ENCODE measurements at regions not wholly inside any gene's neighbourhood (a gene's known extent, or its start where the extent isn't known, plus 50 kb on each side); places are given as distances from the start of the nearest gene placed in this dataset.

DNA sequence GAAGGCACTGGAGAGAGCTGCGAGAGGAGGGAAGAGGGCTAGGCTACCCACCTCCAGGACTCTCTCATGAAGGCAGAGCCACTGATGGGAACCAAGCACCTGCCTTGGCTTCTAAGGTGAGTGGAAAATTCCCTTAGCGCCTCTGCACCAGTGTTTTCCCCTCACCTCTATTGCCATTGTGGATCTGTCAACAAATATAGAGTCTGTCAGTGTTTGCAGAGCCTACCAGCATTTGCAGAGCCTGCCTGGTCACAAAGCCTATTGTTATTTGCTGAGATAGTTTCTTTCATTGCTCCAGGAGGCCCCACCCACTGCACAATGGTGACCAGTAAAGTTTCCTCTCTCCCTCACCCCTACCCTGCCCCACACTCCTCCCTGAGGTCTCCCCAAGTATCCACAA lies 141.9 kb downstream of the MRPL14 start:
- Histone ChIP-seq H3K4me3 (no peak overlapping the region), H3K4me1 (ENCODE audit: control insufficient read depth in 5 of 5, insufficient read depth in 5 of 5, low read length in 5 of 5) (peaks cover 0 to 28% (median 11%) of the 10 kb centered on the region in 5 donors), H3K27ac (ENCODE audit: low read depth in 1 of 2, low read length in 1 of 2) (no peak overlapping the region), H3K27me3 (ENCODE audit: control insufficient read depth in 3 of 3, insufficient read depth in 3 of 3, low read length in 2 of 3) (no peaks in the 10 kb centered on the region), H3K9me3 (ENCODE audit: control insufficient read depth in 4 of 4, insufficient read depth in 3 of 4, low read length in 3 of 4) (peaks cover 0 to 2% (median 0%) of the 10 kb centered on the region in 4 donors), H3K9ac (ENCODE audit: insufficient read depth in 1 of 2, low read length in 2 of 2) (peak overlapping the region in 1 of 2 donors; percentile 34), H3K36me3 (ENCODE audit: control insufficient read depth in 4 of 4, insufficient read depth in 4 of 4, low read length in 4 of 4) (no peaks in the 10 kb centered on the region)
- DNase-seq (no peak), ATAC-seq (ENCODE audit: insufficient read depth, low FRiP score) (no peak)
- TF ChIP-seq, protein P1, sequence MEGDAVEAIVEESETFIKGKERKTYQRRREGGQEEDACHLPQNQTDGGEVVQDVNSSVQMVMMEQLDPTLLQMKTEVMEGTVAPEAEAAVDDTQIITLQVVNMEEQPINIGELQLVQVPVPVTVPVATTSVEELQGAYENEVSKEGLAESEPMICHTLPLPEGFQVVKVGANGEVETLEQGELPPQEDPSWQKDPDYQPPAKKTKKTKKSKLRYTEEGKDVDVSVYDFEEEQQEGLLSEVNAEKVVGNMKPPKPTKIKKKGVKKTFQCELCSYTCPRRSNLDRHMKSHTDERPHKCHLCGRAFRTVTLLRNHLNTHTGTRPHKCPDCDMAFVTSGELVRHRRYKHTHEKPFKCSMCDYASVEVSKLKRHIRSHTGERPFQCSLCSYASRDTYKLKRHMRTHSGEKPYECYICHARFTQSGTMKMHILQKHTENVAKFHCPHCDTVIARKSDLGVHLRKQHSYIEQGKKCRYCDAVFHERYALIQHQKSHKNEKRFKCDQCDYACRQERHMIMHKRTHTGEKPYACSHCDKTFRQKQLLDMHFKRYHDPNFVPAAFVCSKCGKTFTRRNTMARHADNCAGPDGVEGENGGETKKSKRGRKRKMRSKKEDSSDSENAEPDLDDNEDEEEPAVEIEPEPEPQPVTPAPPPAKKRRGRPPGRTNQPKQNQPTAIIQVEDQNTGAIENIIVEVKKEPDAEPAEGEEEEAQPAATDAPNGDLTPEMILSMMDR (IDR thresholded peaks at IDR 0.05; ENCODE audit: control extremely low read depth, extremely low read depth), result no peak
- WGBS, 2 donors, result 94 to 95% methylated on average over 2 of the region's 2 CpGs

DNA sequence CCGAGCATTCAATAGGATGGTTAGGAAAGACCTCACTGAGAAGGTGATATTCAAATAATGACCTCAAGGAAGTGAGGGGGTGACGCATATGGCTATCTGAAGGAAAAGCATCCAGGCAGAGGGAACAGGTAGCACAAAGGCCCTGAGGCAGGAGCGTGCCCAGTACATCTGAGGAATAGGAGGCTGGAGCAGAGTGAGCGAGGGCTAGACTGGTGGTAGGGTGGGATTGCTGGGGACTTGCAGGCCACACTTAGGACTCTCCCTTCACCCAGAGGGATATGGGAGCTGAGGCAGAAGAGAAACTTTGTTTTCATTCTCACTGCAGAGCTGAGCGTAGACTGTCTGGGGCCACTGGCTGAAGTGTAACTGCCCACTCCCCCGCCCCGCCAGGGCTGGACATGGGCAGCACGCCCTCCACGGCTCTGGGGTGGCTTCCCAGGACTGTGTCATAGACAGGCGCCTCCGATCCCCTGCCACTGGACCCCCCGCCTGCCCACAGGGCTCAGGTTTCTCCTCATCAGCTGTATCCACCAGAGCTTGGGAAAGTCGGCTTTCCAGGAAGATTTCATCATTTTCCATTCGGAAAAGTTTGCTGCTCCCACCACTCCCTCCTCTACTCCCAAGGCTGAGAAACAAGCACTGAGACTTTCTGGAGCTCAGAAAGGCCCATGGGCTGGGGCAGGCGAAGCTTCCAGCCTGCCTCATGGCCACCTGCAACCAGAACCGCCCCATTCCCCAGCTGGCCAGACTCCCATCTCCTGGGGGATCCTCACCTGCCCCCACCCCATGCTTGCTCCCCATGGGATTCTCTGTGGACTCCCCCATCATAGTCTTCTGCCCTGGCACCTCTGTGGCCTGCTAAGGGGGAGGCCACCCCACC lies 142.6 kb downstream of the MRPL14 start:
- peak; percentile 69 to 89 (median 80) for DNase-seq
- WGBS, 2 donors, result 85 to 91% methylated on average over 16 of the region's 16 CpGs

DNA sequence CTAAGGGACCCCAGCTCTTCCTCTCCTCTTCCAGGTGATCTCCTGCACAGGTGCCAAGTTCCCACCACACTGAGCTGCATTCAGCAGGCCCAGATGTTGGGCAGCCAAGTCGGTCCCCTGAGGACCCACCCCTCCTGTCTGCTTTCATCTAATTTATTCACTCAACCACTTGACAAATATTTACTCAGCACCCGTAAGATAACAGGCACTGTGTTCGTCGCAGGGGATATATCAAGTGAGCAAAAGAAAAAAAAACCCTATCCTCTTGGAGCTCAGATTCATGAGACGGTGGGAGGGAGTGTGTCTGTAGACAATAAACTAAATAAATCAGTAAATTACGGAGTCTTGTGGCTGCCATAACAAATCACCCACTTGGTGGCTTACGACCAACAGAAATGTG lies 143.6 kb downstream of the MRPL14 start:
- Histone ChIP-seq H3K27me3 (ENCODE audit: control insufficient read depth in 3 of 3, insufficient read depth in 3 of 3, low read length in 2 of 3) (no peaks in the 10 kb centered on the region), H3K27ac (ENCODE audit: low read depth in 1 of 2, low read length in 1 of 2) (no peak overlapping the region), H3K9me3 (ENCODE audit: control insufficient read depth in 4 of 4, insufficient read depth in 3 of 4, low read length in 3 of 4) (peaks cover 0 to 2% (median 0%) of the 10 kb centered on the region in 4 donors), H3K4me3 (no peak overlapping the region), H3K9ac (ENCODE audit: insufficient read depth in 1 of 2, low read length in 2 of 2) (no peak overlapping the region), H3K36me3 (ENCODE audit: control insufficient read depth in 4 of 4, insufficient read depth in 4 of 4, low read length in 4 of 4) (no peaks in the 10 kb centered on the region), H3K4me1 (ENCODE audit: control insufficient read depth in 5 of 5, insufficient read depth in 5 of 5, low read length in 5 of 5) (peaks cover 0 to 16% (median 11%) of the 10 kb centered on the region in 5 donors)
- WGBS, 2 donors, result 70 to 80% methylated on average over 7 of the region's 7 CpGs
- TF ChIP-seq, protein P1 (IDR thresholded peaks at IDR 0.05; ENCODE audit: control extremely low read depth, extremely low read depth), result no peak
- ATAC-seq (ENCODE audit: insufficient read depth, low FRiP score), result no peak
- peak in 1 of 3 donors; percentile 9 for DNase-seq

More for the DNA sequence above, 142.6 kb downstream of the MRPL14 start:
- no peak overlapping the region for H3K27ac ChIP-seq (ENCODE audit: low read depth in 1 of 2, low read length in 1 of 2)
- H3K4me3 ChIP-seq, result no peak overlapping the region
- H3K36me3 ChIP-seq (ENCODE audit: control insufficient read depth in 4 of 4, insufficient read depth in 4 of 4, low read length in 4 of 4), result no peaks in the 10 kb centered on the region
- no peaks in the 10 kb centered on the region for H3K27me3 ChIP-seq (ENCODE audit: control insufficient read depth in 3 of 3, insufficient read depth in 3 of 3, low read length in 2 of 3)
- peak overlapping the region in 1 of 2 donors; percentile 34 for H3K9ac ChIP-seq (ENCODE audit: insufficient read depth in 1 of 2, low read length in 2 of 2)
- ATAC-seq (ENCODE audit: insufficient read depth, low FRiP score), result no peak
- H3K4me1 ChIP-seq (ENCODE audit: control insufficient read depth in 5 of 5, insufficient read depth in 5 of 5, low read length in 5 of 5), result peaks cover 0 to 21% (median 9%) of the 10 kb centered on the region in 5 donors
- H3K9me3 ChIP-seq (ENCODE audit: control insufficient read depth in 4 of 4, insufficient read depth in 3 of 4, low read length in 3 of 4), result peaks cover 0 to 2% (median 0%) of the 10 kb centered on the region in 4 donors
- TF ChIP-seq, protein P1 (IDR thresholded peaks at IDR 0.05; ENCODE audit: control extremely low read depth, extremely low read depth), result no peak

Data from lung (tissue), 11 donors.